ENCODE measurements at regions not wholly inside any gene's neighbourhood (a gene's known extent, or its start where the extent isn't known, plus 50 kb on each side); places are given as distances from the start of the nearest gene placed in this dataset.
"Not testable (repeated sequence)": the region's sequence is repeated elsewhere in the genome, so short reads cannot be mapped to it uniquely, and the experiment has no call there.

DNA sequence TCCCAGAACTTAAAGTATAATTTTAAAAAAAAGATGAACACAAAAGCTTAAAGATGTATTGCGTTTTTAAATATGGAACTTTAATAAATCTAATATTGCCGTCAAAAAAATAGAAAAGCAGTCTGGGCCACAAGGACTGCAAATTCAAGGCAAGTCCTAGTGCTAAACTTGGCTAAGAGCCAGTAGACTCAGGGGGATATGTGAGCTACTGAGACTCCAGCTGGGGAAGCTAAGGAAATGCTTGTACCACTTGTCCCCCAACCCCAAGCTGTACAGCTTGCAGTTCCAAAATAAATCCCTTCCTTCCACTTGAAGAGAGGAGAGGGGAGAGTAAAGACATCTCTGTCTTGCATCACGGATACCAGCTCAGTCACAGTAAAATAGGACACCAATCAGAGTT, 290.8 kb upstream of the FGF13 start:
- H3K36me3 ChIP-seq (ENCODE audit: insufficient read depth, low read length) = no peaks in the 10 kb centered on the region
- H3K4me3 ChIP-seq (ENCODE audit: low read depth, low read length, poor library complexity, severe bottlenecking) = no peak overlapping the region
- no peaks in the 10 kb centered on the region for H3K9me2 ChIP-seq (ENCODE audit: insufficient read depth, low read length)
- CTCF ChIA-PET (ENCODE audit: unreplicated experiment) = no interaction called here
- no peak for TF ChIP-seq EZH2phosphoT487 (IDR thresholded peaks at IDR 0.05; ENCODE audit: borderline replicate concordance, low read depth, low read length)
- TF ChIP-seq, protein P1, sequence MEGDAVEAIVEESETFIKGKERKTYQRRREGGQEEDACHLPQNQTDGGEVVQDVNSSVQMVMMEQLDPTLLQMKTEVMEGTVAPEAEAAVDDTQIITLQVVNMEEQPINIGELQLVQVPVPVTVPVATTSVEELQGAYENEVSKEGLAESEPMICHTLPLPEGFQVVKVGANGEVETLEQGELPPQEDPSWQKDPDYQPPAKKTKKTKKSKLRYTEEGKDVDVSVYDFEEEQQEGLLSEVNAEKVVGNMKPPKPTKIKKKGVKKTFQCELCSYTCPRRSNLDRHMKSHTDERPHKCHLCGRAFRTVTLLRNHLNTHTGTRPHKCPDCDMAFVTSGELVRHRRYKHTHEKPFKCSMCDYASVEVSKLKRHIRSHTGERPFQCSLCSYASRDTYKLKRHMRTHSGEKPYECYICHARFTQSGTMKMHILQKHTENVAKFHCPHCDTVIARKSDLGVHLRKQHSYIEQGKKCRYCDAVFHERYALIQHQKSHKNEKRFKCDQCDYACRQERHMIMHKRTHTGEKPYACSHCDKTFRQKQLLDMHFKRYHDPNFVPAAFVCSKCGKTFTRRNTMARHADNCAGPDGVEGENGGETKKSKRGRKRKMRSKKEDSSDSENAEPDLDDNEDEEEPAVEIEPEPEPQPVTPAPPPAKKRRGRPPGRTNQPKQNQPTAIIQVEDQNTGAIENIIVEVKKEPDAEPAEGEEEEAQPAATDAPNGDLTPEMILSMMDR (conservative IDR thresholded peaks at IDR 0.05; ENCODE audit: low read length) = no peak
- DNase-seq (ENCODE audit: low spot score) = no peak
- no peak overlapping the region for H3K4me2 ChIP-seq (ENCODE audit: low read length)
- no peak overlapping the region for H3K27ac ChIP-seq (ENCODE audit: low read depth, low read length, poor library complexity, severe bottlenecking)
- H3K79me2 ChIP-seq (ENCODE audit: insufficient read depth, low read depth, low read length) = no peaks in the 10 kb centered on the region
- no peaks in the 10 kb centered on the region for H4K20me1 ChIP-seq (ENCODE audit: insufficient read depth, low read length)
- POLR2A ChIA-PET = no interaction called here
- H2AFZ ChIP-seq (ENCODE audit: low read length) = no peak overlapping the region
- intact Hi-C loops (cut with micrococcal nuclease; ENCODE audit: unreplicated experiment) = no loop called here
- no TSS peak for BruUV-seq (replicated peaks)
- no peaks in the 10 kb centered on the region for H3K9me3 ChIP-seq (ENCODE audit: low read length)
- H3K4me1 ChIP-seq (ENCODE audit: insufficient read depth, low read length, poor library complexity, severe bottlenecking) = no peaks in the 10 kb centered on the region

DNA sequence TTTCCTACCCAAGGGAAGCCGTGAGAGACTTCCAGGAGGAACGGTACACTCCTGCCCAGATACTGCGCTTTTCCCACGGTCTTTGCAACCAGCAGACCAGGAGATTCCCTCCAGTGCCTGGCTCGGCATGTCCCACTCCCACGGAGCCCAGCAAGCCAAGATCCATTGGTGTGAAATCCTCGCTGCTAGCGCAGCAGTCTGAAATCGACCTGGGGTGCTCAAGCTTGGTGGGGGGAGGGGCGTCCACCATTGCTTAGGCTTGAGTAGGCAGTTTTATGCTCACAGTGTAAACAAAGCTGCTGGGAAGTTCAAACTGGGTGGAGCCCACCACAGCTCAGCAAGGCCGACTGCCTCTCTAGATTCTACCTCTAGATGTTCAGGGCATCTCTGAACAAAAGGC, 284.8 kb upstream of the FGF13 start:
- H3K4me2 ChIP-seq (ENCODE audit: low read length) = no peak overlapping the region
- H3K4me3 ChIP-seq (ENCODE audit: low read depth, low read length, poor library complexity, severe bottlenecking) = no peak overlapping the region
- H4K20me1 ChIP-seq (ENCODE audit: insufficient read depth, low read length) = no peaks in the 10 kb centered on the region
- CTCF ChIA-PET (ENCODE audit: unreplicated experiment) = no interaction called here
- TF ChIP-seq, protein P1 (conservative IDR thresholded peaks at IDR 0.05; ENCODE audit: low read length) = no peak
- TF ChIP-seq EZH2phosphoT487 (IDR thresholded peaks at IDR 0.05; ENCODE audit: borderline replicate concordance, low read depth, low read length) = no peak
- no peak for DNase-seq (ENCODE audit: low spot score)
- intact Hi-C loops (cut with micrococcal nuclease; ENCODE audit: unreplicated experiment) = no loop called here
- no peaks in the 10 kb centered on the region for H3K9me2 ChIP-seq (ENCODE audit: insufficient read depth, low read length)
- no peaks in the 10 kb centered on the region for H3K79me2 ChIP-seq (ENCODE audit: insufficient read depth, low read depth, low read length)
- no peaks in the 10 kb centered on the region for H3K36me3 ChIP-seq (ENCODE audit: insufficient read depth, low read length)
- H3K27ac ChIP-seq (ENCODE audit: low read depth, low read length, poor library complexity, severe bottlenecking) = no peak overlapping the region
- no peaks in the 10 kb centered on the region for H3K4me1 ChIP-seq (ENCODE audit: insufficient read depth, low read length, poor library complexity, severe bottlenecking)
- no peak overlapping the region for H2AFZ ChIP-seq (ENCODE audit: low read length)
- H3K9me3 ChIP-seq (ENCODE audit: low read length) = no peaks in the 10 kb centered on the region
- POLR2A ChIA-PET = no interaction called here
- BruUV-seq (replicated peaks) = no TSS peak

DNA sequence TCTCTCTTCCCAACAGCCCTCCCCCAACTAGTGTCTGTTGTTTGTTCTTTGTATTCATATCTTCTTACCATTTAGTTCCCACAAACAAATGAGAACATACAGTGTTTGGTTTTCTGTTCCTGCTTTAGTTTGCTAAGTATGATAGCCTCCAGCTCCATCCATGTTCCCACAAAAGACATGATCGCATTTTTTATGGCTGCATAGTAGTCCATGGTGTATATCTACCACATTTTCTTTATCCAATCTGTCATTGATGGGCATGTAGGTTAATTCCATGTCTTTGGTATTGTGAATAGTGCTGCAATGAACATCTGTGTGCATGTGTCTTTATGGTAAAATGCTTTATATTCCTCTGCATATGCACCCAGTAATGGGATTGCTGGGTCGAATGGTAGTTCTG, 283.9 kb upstream of the FGF13 start:
- Histone ChIP-seq H3K4me1 (ENCODE audit: insufficient read depth, low read length, poor library complexity, severe bottlenecking) (no peaks in the 10 kb centered on the region), H3K4me3 (ENCODE audit: low read depth, low read length, poor library complexity, severe bottlenecking) (no peak overlapping the region), H3K36me3 (ENCODE audit: insufficient read depth, low read length) (no peaks in the 10 kb centered on the region), H3K27ac (ENCODE audit: low read depth, low read length, poor library complexity, severe bottlenecking) (no peak overlapping the region), H3K9me2 (ENCODE audit: insufficient read depth, low read length) (no peaks in the 10 kb centered on the region), H3K79me2 (ENCODE audit: insufficient read depth, low read depth, low read length) (no peaks in the 10 kb centered on the region), H4K20me1 (ENCODE audit: insufficient read depth, low read length) (no peaks in the 10 kb centered on the region), H3K9me3 (ENCODE audit: low read length) (no peaks in the 10 kb centered on the region), H3K4me2 (ENCODE audit: low read length) (no peak overlapping the region), H2AFZ (ENCODE audit: low read length) (no peak overlapping the region)
- no TSS peak for BruUV-seq (replicated peaks)
- ChIA-PET POLR2A (no interaction called here), CTCF (ENCODE audit: unreplicated experiment) (no interaction called here)
- TF ChIP-seq, protein P1 (conservative IDR thresholded peaks at IDR 0.05; ENCODE audit: low read length) = no peak
- TF ChIP-seq EZH2phosphoT487 (IDR thresholded peaks at IDR 0.05; ENCODE audit: borderline replicate concordance, low read depth, low read length) = no peak
- intact Hi-C loops (cut with micrococcal nuclease; ENCODE audit: unreplicated experiment) = no loop called here
- no peak for DNase-seq (ENCODE audit: low spot score)

DNA sequence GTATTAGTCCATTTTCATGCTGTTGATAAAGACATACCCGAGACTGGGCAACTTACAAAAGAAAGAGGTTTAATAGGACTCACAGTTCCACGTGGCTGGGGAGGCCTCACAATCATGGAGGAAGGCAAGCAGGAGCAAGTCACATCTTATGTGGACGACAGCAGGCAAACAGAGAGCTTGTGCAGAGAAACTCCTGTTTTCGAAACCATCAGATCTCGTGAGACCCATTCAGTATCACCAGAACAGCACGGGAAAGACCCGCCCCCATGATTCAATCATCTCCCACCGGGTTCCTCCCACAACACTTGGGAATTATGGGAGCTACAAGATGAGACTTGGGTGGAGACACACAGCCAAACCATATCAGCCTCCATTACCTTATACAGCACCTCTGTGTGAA, 278.9 kb upstream of the FGF13 start:
- H3K4me3 ChIP-seq (ENCODE audit: low read depth, low read length, poor library complexity, severe bottlenecking); CTCF ChIA-PET (ENCODE audit: unreplicated experiment); H2AFZ ChIP-seq (ENCODE audit: low read length); intact Hi-C loops (cut with micrococcal nuclease; ENCODE audit: unreplicated experiment); H3K9me2 ChIP-seq (ENCODE audit: insufficient read depth, low read length); H3K4me2 ChIP-seq (ENCODE audit: low read length); H4K20me1 ChIP-seq (ENCODE audit: insufficient read depth, low read length); DNase-seq (ENCODE audit: low spot score); H3K79me2 ChIP-seq (ENCODE audit: insufficient read depth, low read depth, low read length); H3K4me1 ChIP-seq (ENCODE audit: insufficient read depth, low read length, poor library complexity, severe bottlenecking); H3K36me3 ChIP-seq (ENCODE audit: insufficient read depth, low read length); POLR2A ChIA-PET; BruUV-seq (replicated peaks); H3K27ac ChIP-seq (ENCODE audit: low read depth, low read length, poor library complexity, severe bottlenecking); H3K9me3 ChIP-seq (ENCODE audit: low read length): not testable (repeated sequence)
